HG03575 (cell line): ENCODE measurements at regions not wholly inside any gene's neighbourhood (a gene's known extent, or its start where the extent isn't known, plus 50 kb on each side); places are given as distances from the start of the nearest gene placed in this dataset.

Experiments used
- ATAC-seq: cut with Tn5 transposase; IDR thresholded peaks from one replicate; pipeline ENCODE4 v1.9.1; 2021; ENCODE audit not compliant: unreplicated experiment, insufficient number of reproducible peaks, low FRiP score; ENCODE audit errors: extremely low read depth

GRCh38 chr7:12961910-12962480 is 274.6 kb downstream of the ARL4A start:
- ATAC-seq = no peak

- ATAC-seq = no peak
These were observed 276.0 kb downstream of the ARL4A start for GRCh38 chr7:12963435-12963834.

GRCh38 chr7:12964836-12965235 is 277.4 kb downstream of the ARL4A start:
- ATAC-seq = no peak

GRCh38 chr7:12965767-12966166 is 278.3 kb downstream of the ARL4A start:
- ATAC-seq = no peak

GRCh38 chr7:12967322-12967721 is 279.9 kb downstream of the ARL4A start:
- ATAC-seq = no peak

- ATAC-seq = no peak
These were observed 281.5 kb downstream of the ARL4A start for GRCh38 chr7:12968836-12969422.

GRCh38 chr7:12970626-12971025 is 283.2 kb downstream of the ARL4A start:
- ATAC-seq = no peak

GRCh38 chr7:12974451-12975166 is 287.2 kb downstream of the ARL4A start:
- ATAC-seq = no peak

GRCh38 chr7:12975412-12975811 is 288.0 kb downstream of the ARL4A start:
- ATAC-seq = no peak

GRCh38 chr7:12979181-12979580 is 291.7 kb downstream of the ARL4A start:
- ATAC-seq = no peak

- ATAC-seq = no peak
These were observed 294.7 kb downstream of the ARL4A start for GRCh38 chr7:12982178-12982577.

GRCh38 chr7:12984117-12984516 is 296.7 kb downstream of the ARL4A start:
- no peak for ATAC-seq

GRCh38 chr7:12985228-12985627 is 297.8 kb downstream of the ARL4A start:
- no peak for ATAC-seq

GRCh38 chr7:12985752-12986151 is 298.3 kb downstream of the ARL4A start:
- ATAC-seq = no peak

- no peak for ATAC-seq
These were observed 299.8 kb downstream of the ARL4A start for GRCh38 chr7:12987238-12987637.

GRCh38 chr7:12990440-12990839 is 303.0 kb downstream of the ARL4A start:
- ATAC-seq = no peak

- no peak for ATAC-seq
These were observed 305.6 kb downstream of the ARL4A start for GRCh38 chr7:12993025-12993424.

GRCh38 chr7:12995912-12996469 is 308.6 kb downstream of the ARL4A start:
- no peak for ATAC-seq

GRCh38 chr7:13007331-13007730 is 319.9 kb downstream of the ARL4A start:
- no peak for ATAC-seq

- no peak for ATAC-seq
These were observed 322.1 kb downstream of the ARL4A start for GRCh38 chr7:13009517-13009916.
